ENCODE measurements at regions not wholly inside any gene's neighbourhood (a gene's known extent, or its start where the extent isn't known, plus 50 kb on each side); places are given as distances from the start of the nearest gene placed in this dataset.

GRCh38 chr5:67383451-67383850 is 186.9 kb upstream of the CD180 start:
- DNase-seq, result no peak

GRCh38 chr5:67381236-67381880 is 184.8 kb upstream of the CD180 start:
- DNase-seq, result no peak

- DNase-seq, result no peak
These were observed 183.8 kb upstream of the CD180 start for GRCh38 chr5:67380431-67380830.

- no peak for DNase-seq
These were observed 183.2 kb upstream of the CD180 start for GRCh38 chr5:67379753-67380152.

- no peak for DNase-seq
These were observed 181.7 kb upstream of the CD180 start for GRCh38 chr5:67378256-67378655.

GRCh38 chr5:67377631-67378030 is 181.0 kb upstream of the CD180 start:
- DNase-seq, result no peak

- DNase-seq, result no peak
These were observed 179.0 kb upstream of the CD180 start for GRCh38 chr5:67375606-67376005.

GRCh38 chr5:67374378-67374777 is 177.8 kb upstream of the CD180 start:
- DNase-seq, result no peak

GRCh38 chr5:67373518-67373917 is 176.9 kb upstream of the CD180 start:
- DNase-seq, result no peak

GRCh38 chr5:67372887-67373286 is 176.3 kb upstream of the CD180 start:
- no peak for DNase-seq

- DNase-seq, result no peak
These were observed 175.3 kb upstream of the CD180 start for GRCh38 chr5:67371924-67372323.

GRCh38 chr5:67366691-67367395 is 170.2 kb upstream of the CD180 start:
- DNase-seq, result no peak

- no peak for DNase-seq
These were observed 169.7 kb upstream of the CD180 start for GRCh38 chr5:67366276-67366675.

- no peak for DNase-seq
These were observed 167.9 kb upstream of the CD180 start for GRCh38 chr5:67364381-67364970.

GRCh38 chr5:67363963-67364362 is 167.4 kb upstream of the CD180 start:
- DNase-seq, result no peak

GRCh38 chr5:67363180-67363709 is 166.6 kb upstream of the CD180 start:
- DNase-seq, result no peak

GRCh38 chr5:67361932-67362729 is 165.5 kb upstream of the CD180 start:
- DNase-seq, result peak; percentile 31

GRCh38 chr5:67360047-67360446 is 163.4 kb upstream of the CD180 start:
- DNase-seq, result no peak

GRCh38 chr5:67358186-67358585 is 161.6 kb upstream of the CD180 start:
- no peak for DNase-seq

GRCh38 chr5:67355120-67355713 is 158.6 kb upstream of the CD180 start:
- no peak for DNase-seq

GRCh38 chr5:67353500-67354450 is 157.2 kb upstream of the CD180 start:
- peak; percentile 18 for DNase-seq
